RWPE2 (cell line): ENCODE measurements at regions not wholly inside any gene's neighbourhood (a gene's known extent, or its start where the extent isn't known, plus 50 kb on each side); places are given as distances from the start of the nearest gene placed in this dataset.
"Not testable (repeated sequence)": the region's sequence is repeated elsewhere in the genome, so short reads cannot be mapped to it uniquely, and the experiment has no call there.

Experiments used
- ATAC-seq: fragments of 200-7000 bp; cut with Tn5 transposase; 3 replicates; pipeline ENCODE4 v1.9.1; 2021; ENCODE audit warnings: low read depth
- DNase-seq: peaks from one replicate; pipeline ENCODE4 v3.0.0-alpha.2; 2020; ENCODE audit warnings: low spot score
- H3K27ac ChIP-seq: fragments of 450-650 bp; 2 replicates; pipeline ENCODE4 v1.5.1; 2017; ENCODE audit warnings: mild to moderate bottlenecking; ENCODE audit not compliant: poor library complexity, severe bottlenecking
- H3K27me3 ChIP-seq: fragments of 250-450 bp; sonication (Bioruptor Pico); 2 replicates; pipeline ENCODE4 v1.5.1; 2021; ENCODE audit warnings: mild to moderate bottlenecking, moderate library complexity; ENCODE audit not compliant: insufficient read depth, poor library complexity, severe bottlenecking
- H3K36me3 ChIP-seq: fragments of 250-450 bp; sonication (Bioruptor Pico); 2 replicates; pipeline ENCODE4 v1.5.1; 2020; ENCODE audit warnings: low read depth, mild to moderate bottlenecking, moderate library complexity
- H3K4me1 ChIP-seq: fragments of 250-450 bp; sonication (Bioruptor Pico); 2 replicates; pipeline ENCODE4 v1.5.1; 2021; ENCODE audit warnings: mild to moderate bottlenecking, moderate library complexity; ENCODE audit not compliant: insufficient read depth, poor library complexity, severe bottlenecking
- H3K4me3 ChIP-seq: fragments of 250-450 bp; sonication (Bioruptor Pico); 2 replicates; pipeline ENCODE4 v1.5.1; 2021; ENCODE audit warnings: mild to moderate bottlenecking, moderate library complexity; ENCODE audit not compliant: severe bottlenecking
- H3K9me3 ChIP-seq: fragments of 250-450 bp; sonication (Bioruptor Pico); 2 replicates; pipeline ENCODE4 v1.5.1; 2021; ENCODE audit warnings: mild to moderate bottlenecking, moderate library complexity; ENCODE audit not compliant: severe bottlenecking
- CTCF ChIP-seq: fragments of 450-650 bp; IDR thresholded peaks from one replicate; pipeline ENCODE4 v1.5.1; 2017; ENCODE audit warnings: mild to moderate bottlenecking, moderate library complexity; ENCODE audit not compliant: poor library complexity, severe bottlenecking

GRCh38 chr4:158102904-158103303 is 69.9 kb downstream of the GASK1B start:
- Histone ChIP-seq H3K36me3 (no peaks in the 10 kb centered on the region), H3K4me3 (no peak overlapping the region), H3K9me3 (no peaks in the 10 kb centered on the region), H3K27ac (no peak overlapping the region), H3K27me3 (no peaks in the 10 kb centered on the region), H3K4me1 (no peaks in the 10 kb centered on the region)
- TF ChIP-seq CTCF, result no peak
- no peak for DNase-seq
- ATAC-seq, result no peak

GRCh38 chr4:158099686-158100085 is 73.1 kb downstream of the GASK1B start:
- H3K4me3 ChIP-seq, result no peak overlapping the region
- DNase-seq (no peak), ATAC-seq (no peak)
- H3K9me3 ChIP-seq, result no peaks in the 10 kb centered on the region
- H3K27ac ChIP-seq, result no peak overlapping the region
- TF ChIP-seq CTCF, result no peak
- H3K36me3 ChIP-seq, result no peaks in the 10 kb centered on the region
- H3K27me3 ChIP-seq, result no peaks in the 10 kb centered on the region
- peaks cover 8% of the 10 kb centered on the region for H3K4me1 ChIP-seq

- no peak for TF ChIP-seq CTCF
- no peaks in the 10 kb centered on the region for H3K9me3 ChIP-seq
- no peak for ATAC-seq
- no peaks in the 10 kb centered on the region for H3K36me3 ChIP-seq
- H3K4me3 ChIP-seq, result no peak overlapping the region
- no peak overlapping the region for H3K27ac ChIP-seq
- DNase-seq, result no peak
- H3K27me3 ChIP-seq, result no peaks in the 10 kb centered on the region
- peaks cover 16% of the 10 kb centered on the region for H3K4me1 ChIP-seq
These were observed 74.0 kb downstream of the GASK1B start for GRCh38 chr4:158098802-158099201.

- peaks cover 25% of the 10 kb centered on the region for H3K4me1 ChIP-seq
- peak; percentile 73 for DNase-seq
- H3K27me3 ChIP-seq, result no peaks in the 10 kb centered on the region
- H3K4me3 ChIP-seq, result no peak overlapping the region
- H3K27ac ChIP-seq, result peak overlapping the region; percentile 82
- no peaks in the 10 kb centered on the region for H3K36me3 ChIP-seq
- no peak for TF ChIP-seq CTCF
- no peaks in the 10 kb centered on the region for H3K9me3 ChIP-seq
- peak; percentile 94 for ATAC-seq
These were observed 78.3 kb downstream of the GASK1B start for GRCh38 chr4:158094413-158095134.

GRCh38 chr4:158090323-158090722 is 82.5 kb downstream of the GASK1B start:
- ATAC-seq, result no peak

GRCh38 chr4:158089897-158090296 is 82.9 kb downstream of the GASK1B start:
- DNase-seq, H3K4me3 ChIP-seq, ATAC-seq, H3K27me3 ChIP-seq, H3K27ac ChIP-seq, H3K36me3 ChIP-seq, H3K9me3 ChIP-seq: not testable (repeated sequence)
- peaks cover 18% of the 10 kb centered on the region for H3K4me1 ChIP-seq

More at GRCh38 chr4:158090323-158090722, 82.5 kb downstream of the GASK1B start:
- no peak for DNase-seq
- peaks cover 22% of the 10 kb centered on the region for H3K4me1 ChIP-seq
- no peak for TF ChIP-seq CTCF
- H3K4me3 ChIP-seq, result no peak overlapping the region
- H3K36me3 ChIP-seq, result no peaks in the 10 kb centered on the region
- no peak overlapping the region for H3K27ac ChIP-seq
- no peaks in the 10 kb centered on the region for H3K9me3 ChIP-seq
- no peaks in the 10 kb centered on the region for H3K27me3 ChIP-seq
